Spleen (tissue), 11 donors: ENCODE measurements at regions not wholly inside any gene's neighbourhood (a gene's known extent, or its start where the extent isn't known, plus 50 kb on each side); places are given as distances from the start of the nearest gene placed in this dataset.

Experiments used
- DNase-seq: peaks from one replicate; pipeline ENCODE4 v3.0.0-alpha.2; 2020
- H3K27ac ChIP-seq, 8 donors: fragments of 200-600 bp; sonication (generic) in 7 of 8; 1 replicate in 4 of 8; 2 replicates in 4 of 8; pipeline versions ENCODE4 v1.5.0 to v1.8.0; 2016 to 2021; ENCODE audit warnings: inconsistent platforms in 4 of 8, mild to moderate bottlenecking in 4 of 8, moderate library complexity in 1 of 8
- H3K27me3 ChIP-seq, 7 donors: fragments of 200-600 bp; sonication (generic) in 6 of 7; replicated peaks in 1 of 7; 1 replicate in 4 of 7; 2 replicates in 3 of 7; pipeline versions ENCODE4 v1.5.0 to v1.8.0; 2016 to 2021; ENCODE audit warnings: inconsistent platforms in 3 of 7, mild to moderate bottlenecking in 1 of 7
- H3K36me3 ChIP-seq, 6 donors: fragments of 200-600 bp; sonication (generic) in 5 of 6; 1 replicate in 4 of 6; 2 replicates in 2 of 6; pipeline versions ENCODE4 v1.5.0 to v1.8.0; 2016 to 2021; ENCODE audit warnings: inconsistent platforms in 2 of 6
- H3K4me1 ChIP-seq, 6 donors: fragments of 200-600 bp; sonication (generic) in 5 of 6; 1 replicate in 3 of 6; 2 replicates in 3 of 6; pipeline versions ENCODE4 v1.5.0 to v1.8.0; 2016 to 2021; ENCODE audit warnings: inconsistent platforms in 3 of 6
- H3K4me3 ChIP-seq, 8 donors: fragments of 200-600 bp; sonication (generic) in 7 of 8; 1 replicate in 4 of 8; 2 replicates in 4 of 8; pipeline versions ENCODE4 v1.5.0 to v1.8.0; 2016 to 2021; ENCODE audit warnings: inconsistent platforms in 4 of 8, mild to moderate bottlenecking in 4 of 8, moderate library complexity in 2 of 8
- H3K9me3 ChIP-seq, 8 donors: fragments of 200-600 bp; sonication (generic) in 7 of 8; 1 replicate in 4 of 8; 2 replicates in 4 of 8; pipeline versions ENCODE4 v1.5.0 to v1.8.0; 2016 to 2021; ENCODE audit warnings: inconsistent platforms in 4 of 8
- CTCF ChIP-seq, 11 experiments: fragments of 200-600 bp in 7 of 11; fragments of 450-650 bp in 4 of 11; sonication (generic) in 4 of 11; IDR thresholded peaks in 8 of 11; conservative IDR thresholded peaks in 3 of 11; 1 replicate in 7 of 11; 2 replicates in 4 of 11; pipeline versions ENCODE4 v1.4.0 to v1.8.0; 2016 to 2021; ENCODE audit warnings: antibody characterized with exemption in 11 of 11, inconsistent platforms in 4 of 11, mild to moderate bottlenecking in 1 of 11
- POLR2A ChIP-seq, 3 donors: fragments of 450-650 bp; IDR thresholded peaks; one replicate each; pipeline ENCODE4 v1.5.1; 2017; ENCODE audit warnings: antibody characterized with exemption in 3 of 3, mild to moderate bottlenecking in 1 of 3
- POLR2AphosphoS5 ChIP-seq, 3 donors: sonication (generic); formaldehyde crosslinking; IDR thresholded peaks; one replicate each; pipeline ENCODE4 v1.5.1; 2017; ENCODE audit warnings: antibody characterized with exemption in 3 of 3
- WGBS, 5 donors: extraction: QIAGEN DNeasy Blood & Tissue Kit in 3 of 5; methylation state at CpG; one replicate each; pipeline versions ENCODE4 v1.1.5 to v1.1.7; 2013 to 2018; 5-methylcytosine and 5-hydroxymethylcytosine counted together
- intact Hi-C: fragments of 100-400 bp; cut with DNase I; formaldehyde crosslinking; loops from one replicate; pipeline ENCODE4 v1.15.0; 2023; ENCODE audit warnings: low total_unique reads
- donor health status: healthy with polysubstance abuse.
- donor health status: DM: no; HTN: no; CAD: no; lungs with moderate emphysema.
- donor health status: DM: no; HTN: no; CAD: no.
- donor health status: Bipolar disorder and iron deficiency.
- donor health status: healthy.
- donor health status: DM: no; HTN: no; CAD: no.
- donor health status: DM: yes; HTN: yes; CAD: no.

- intact Hi-C loops = no loop called here
- Histone ChIP-seq H3K4me1 (no peaks in the 10 kb centered on the region), H3K27me3 (no peaks in the 10 kb centered on the region), H3K36me3 (no peaks in the 10 kb centered on the region), H3K9me3 (no peaks in the 10 kb centered on the region), H3K4me3 (no peak overlapping the region), H3K27ac (no peak overlapping the region)
- no peak for TF ChIP-seq CTCF (IDR thresholded peaks at IDR 0.05 in 8 of 11, conservative IDR thresholded peaks at IDR 0.05 in 3 of 11)
- TF ChIP-seq POLR2AphosphoS5 (IDR thresholded peaks at IDR 0.05) = no peak
- TF ChIP-seq POLR2A (IDR thresholded peaks at IDR 0.05) = no peak
- no peak for DNase-seq
- WGBS, 5 donors = 58 to 70% (median 67%) methylated on average over 10 of the region's 10 CpGs
Measured at GRCh38 chr13:73324842-73325722, 266.3 kb downstream of the KLF5 start.

GRCh38 chr13:73323615-73324014 is 264.8 kb downstream of the KLF5 start:
- H3K27ac ChIP-seq = no peak overlapping the region
- H3K9me3 ChIP-seq = no peaks in the 10 kb centered on the region
- no peak for DNase-seq
- no peak for TF ChIP-seq POLR2A (IDR thresholded peaks at IDR 0.05)
- no peak for TF ChIP-seq POLR2AphosphoS5 (IDR thresholded peaks at IDR 0.05)
- TF ChIP-seq CTCF (IDR thresholded peaks at IDR 0.05 in 8 of 11, conservative IDR thresholded peaks at IDR 0.05 in 3 of 11) = no peak
- H3K4me1 ChIP-seq = no peaks in the 10 kb centered on the region
- WGBS, 5 donors = 59 to 80% (median 69%) methylated on average over 1 of the region's 1 CpG
- no peak overlapping the region for H3K4me3 ChIP-seq
- no peaks in the 10 kb centered on the region for H3K27me3 ChIP-seq
- intact Hi-C loops = no loop called here
- no peaks in the 10 kb centered on the region for H3K36me3 ChIP-seq

- WGBS, 5 donors = 86 to 99% (median 94%) methylated on average over 2 of the region's 2 CpGs
- H3K36me3 ChIP-seq = no peaks in the 10 kb centered on the region
- DNase-seq = no peak
- no peaks in the 10 kb centered on the region for H3K4me1 ChIP-seq
- no peaks in the 10 kb centered on the region for H3K27me3 ChIP-seq
- H3K4me3 ChIP-seq = no peak overlapping the region
- intact Hi-C loops = no loop called here
- TF ChIP-seq POLR2A (IDR thresholded peaks at IDR 0.05) = no peak
- no peak for TF ChIP-seq CTCF (IDR thresholded peaks at IDR 0.05 in 8 of 11, conservative IDR thresholded peaks at IDR 0.05 in 3 of 11)
- TF ChIP-seq POLR2AphosphoS5 (IDR thresholded peaks at IDR 0.05) = no peak
- no peaks in the 10 kb centered on the region for H3K9me3 ChIP-seq
- H3K27ac ChIP-seq = no peak overlapping the region
Measured at GRCh38 chr13:73321043-73321442, 262.2 kb downstream of the KLF5 start.

- Histone ChIP-seq H3K27ac (no peak overlapping the region), H3K9me3 (peaks cover 0 to 26% (median 13%) of the 10 kb centered on the region in 8 donors), H3K4me1 (no peaks in the 10 kb centered on the region), H3K36me3 (no peaks in the 10 kb centered on the region), H3K4me3 (no peak overlapping the region), H3K27me3 (no peaks in the 10 kb centered on the region)
- TF ChIP-seq CTCF (IDR thresholded peaks at IDR 0.05 in 8 of 11, conservative IDR thresholded peaks at IDR 0.05 in 3 of 11) = no peak
- TF ChIP-seq POLR2AphosphoS5 (IDR thresholded peaks at IDR 0.05) = no peak
- no peak for TF ChIP-seq POLR2A (IDR thresholded peaks at IDR 0.05)
- intact Hi-C loops = no loop called here
- no peak for DNase-seq
- WGBS, 5 donors = 93 to 96% (median 95%) methylated on average over 2 of the region's 2 CpGs
Measured at GRCh38 chr13:73317140-73317539, 258.3 kb downstream of the KLF5 start.
